Tibial nerve (tissue), 4 donors: ENCODE measurements at regions not wholly inside any gene's neighbourhood (a gene's known extent, or its start where the extent isn't known, plus 50 kb on each side); places are given as distances from the start of the nearest gene placed in this dataset.

Experiments
- DNase-seq, 2 donors: peaks; one replicate each; pipeline ENCODE4 v3.0.0-alpha.2; 2019; ENCODE audit warnings: low spot score in 2 of 2
- H3K27ac ChIP-seq, 4 donors: fragments of 200-600 bp; sonication (generic) in 3 of 4; one replicate each; pipeline ENCODE4 v1.5.1; 2017 to 2019; ENCODE audit warnings: mild to moderate bottlenecking in 1 of 4
- H3K27me3 ChIP-seq, 2 donors: fragments of 200-600 bp; sonication (generic) in 1 of 2; one replicate each; pipeline versions ENCODE4 v1.5.1 to v1.6.0; 2017 to 2019
- H3K36me3 ChIP-seq, 3 donors: fragments of 200-600 bp; sonication (generic); one replicate each; pipeline ENCODE4 v1.5.1; 2018 to 2019
- H3K4me1 ChIP-seq, 4 donors: fragments of 200-600 bp; sonication (generic) in 3 of 4; one replicate each; pipeline ENCODE4 v1.5.1; 2017 to 2019
- H3K4me3 ChIP-seq, 4 donors: fragments of 200-600 bp; sonication (generic) in 3 of 4; one replicate each; pipeline ENCODE4 v1.5.1; 2017 to 2019; ENCODE audit warnings: mild to moderate bottlenecking in 1 of 4, moderate library complexity in 1 of 4
- H3K9me3 ChIP-seq, 4 donors: fragments of 200-600 bp; sonication (generic) in 3 of 4; one replicate each; pipeline ENCODE4 v1.5.1; 2017 to 2019
- CTCF ChIP-seq, 5 experiments: fragments of 200-600 bp in 3 of 5; fragments of 450-650 bp in 2 of 5; sonication (generic) in 3 of 5; IDR thresholded peaks; one replicate each; pipeline ENCODE4 v1.5.1; 2016 to 2019; ENCODE audit warnings: antibody characterized with exemption in 5 of 5, mild to moderate bottlenecking in 3 of 5, moderate library complexity in 2 of 5
- EP300 ChIP-seq, 2 donors: sonication (generic); formaldehyde crosslinking; IDR thresholded peaks; one replicate each; pipeline ENCODE4 v1.6.1; 2017; ENCODE audit warnings: antibody characterized with exemption in 2 of 2, mild to moderate bottlenecking in 1 of 2
- POLR2A ChIP-seq, 2 donors: fragments of 450-650 bp; IDR thresholded peaks; one replicate each; pipeline ENCODE4 v1.6.1; 2017; ENCODE audit warnings: antibody characterized with exemption in 2 of 2, mild to moderate bottlenecking in 2 of 2, moderate library complexity in 2 of 2
- WGBS, 2 donors: methylation state at CpG; one replicate each; pipeline ENCODE4 v1.1.5; 2018; 5-methylcytosine and 5-hydroxymethylcytosine counted together

- H3K4me1 ChIP-seq, result no peaks in the 10 kb centered on the region
- H3K4me3 ChIP-seq, result no peak overlapping the region
- WGBS, 2 donors, result 92% methylated on average over 1 of the region's 1 CpG
- H3K27me3 ChIP-seq, result no peaks in the 10 kb centered on the region
- H3K27ac ChIP-seq, result no peak overlapping the region
- peaks cover 0 to 3% (median 0%) of the 10 kb centered on the region in 4 donors for H3K9me3 ChIP-seq
- no peak for TF ChIP-seq CTCF (IDR thresholded peaks at IDR 0.05)
- no peak for TF ChIP-seq POLR2A (IDR thresholded peaks at IDR 0.05)
- no peak for TF ChIP-seq EP300 (IDR thresholded peaks at IDR 0.05)
- no peak for DNase-seq
- H3K36me3 ChIP-seq, result no peaks in the 10 kb centered on the region
Observed at GRCh38 chr11:109317726-109318125, 104.3 kb upstream of the C11orf87 start.

GRCh38 chr11:109320595-109320994 is 101.4 kb upstream of the C11orf87 start:
- DNase-seq, result no peak
- no peaks in the 10 kb centered on the region for H3K9me3 ChIP-seq
- WGBS, 2 donors, result 54 to 92% methylated on average over 1 of the region's 1 CpG
- no peak overlapping the region for H3K4me3 ChIP-seq
- TF ChIP-seq EP300 (IDR thresholded peaks at IDR 0.05), result no peak
- H3K4me1 ChIP-seq, result no peaks in the 10 kb centered on the region
- H3K27me3 ChIP-seq, result no peaks in the 10 kb centered on the region
- no peak overlapping the region for H3K27ac ChIP-seq
- no peaks in the 10 kb centered on the region for H3K36me3 ChIP-seq

- H3K27me3 ChIP-seq, result no peaks in the 10 kb centered on the region
- no peak for DNase-seq
- TF ChIP-seq CTCF (IDR thresholded peaks at IDR 0.05), result no peak
- no peak for TF ChIP-seq POLR2A (IDR thresholded peaks at IDR 0.05)
- TF ChIP-seq EP300 (IDR thresholded peaks at IDR 0.05), result no peak
- WGBS, 2 donors, result 72 to 75% methylated on average over 1 of the region's 1 CpG
- H3K9me3 ChIP-seq, result peaks cover 0 to 4% (median 0%) of the 10 kb centered on the region in 4 donors
- no peak overlapping the region for H3K27ac ChIP-seq
- H3K4me1 ChIP-seq, result no peaks in the 10 kb centered on the region
- H3K36me3 ChIP-seq, result no peaks in the 10 kb centered on the region
- no peak overlapping the region for H3K4me3 ChIP-seq
Observed at GRCh38 chr11:109326781-109327180, 95.2 kb upstream of the C11orf87 start.

DNA sequence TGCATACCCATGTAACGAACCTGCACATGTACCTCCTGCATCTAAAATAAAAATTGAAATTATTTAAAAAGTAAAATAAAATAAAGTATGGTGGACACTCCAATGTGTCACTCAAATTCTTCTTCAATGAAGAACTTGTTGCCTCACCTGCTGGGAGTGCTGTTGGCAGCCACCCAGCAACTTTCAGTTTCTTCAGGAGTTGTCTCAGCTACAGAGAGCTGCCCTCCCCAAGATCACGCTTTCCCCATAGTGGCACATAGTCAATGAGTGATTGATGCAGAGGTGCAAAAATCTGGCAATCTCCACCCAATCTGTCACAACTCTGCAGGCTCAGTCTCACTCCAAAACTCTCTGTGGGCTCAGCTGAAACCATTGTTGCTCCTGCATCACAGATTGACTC is 92.3 kb upstream of the C11orf87 start:
- Histone ChIP-seq H3K4me3 (no peak overlapping the region), H3K9me3 (peaks cover 0 to 4% (median 0%) of the 10 kb centered on the region in 4 donors), H3K4me1 (no peaks in the 10 kb centered on the region), H3K27me3 (no peaks in the 10 kb centered on the region), H3K27ac (no peak overlapping the region), H3K36me3 (no peaks in the 10 kb centered on the region)
- no peak for TF ChIP-seq CTCF (IDR thresholded peaks at IDR 0.05)
- TF ChIP-seq POLR2A (IDR thresholded peaks at IDR 0.05), result no peak
- TF ChIP-seq EP300 (IDR thresholded peaks at IDR 0.05), result no peak
- whole genome bisulfite sequencing, 2 donors, result 88 to 91% methylated on average over 2 of the region's 2 CpGs
- DNase-seq, result no peak

- WGBS, 2 donors, result 92 to 100% methylated on average over 1 of the region's 1 CpG
- no peaks in the 10 kb centered on the region for H3K4me1 ChIP-seq
- H3K4me3 ChIP-seq, result no peak overlapping the region
- no peak for DNase-seq
- no peaks in the 10 kb centered on the region for H3K36me3 ChIP-seq
- no peaks in the 10 kb centered on the region for H3K27me3 ChIP-seq
- peaks cover 0 to 4% (median 0%) of the 10 kb centered on the region in 4 donors for H3K9me3 ChIP-seq
- H3K27ac ChIP-seq, result no peak overlapping the region
- TF ChIP-seq POLR2A (IDR thresholded peaks at IDR 0.05), result no peak
- no peak for TF ChIP-seq EP300 (IDR thresholded peaks at IDR 0.05)
- TF ChIP-seq CTCF (IDR thresholded peaks at IDR 0.05), result no peak
Observed at GRCh38 chr11:109338131-109338530, 83.9 kb upstream of the C11orf87 start.

- H3K9me3 ChIP-seq, result peaks cover 0 to 4% (median 0%) of the 10 kb centered on the region in 4 donors
- TF ChIP-seq EP300 (IDR thresholded peaks at IDR 0.05) (no peak), CTCF (IDR thresholded peaks at IDR 0.05) (no peak), POLR2A (IDR thresholded peaks at IDR 0.05) (no peak)
- WGBS, 2 donors, result 72 to 73% methylated on average over 2 of the region's 2 CpGs
Observed at GRCh38 chr11:109342261-109342660, 79.7 kb upstream of the C11orf87 start.

More at GRCh38 chr11:109342261-109342660, 79.7 kb upstream of the C11orf87 start:
- no peak overlapping the region for H3K4me3 ChIP-seq
- H3K27ac ChIP-seq, result no peak overlapping the region
- H3K36me3 ChIP-seq, result no peaks in the 10 kb centered on the region
- H3K4me1 ChIP-seq, result no peaks in the 10 kb centered on the region
- no peaks in the 10 kb centered on the region for H3K27me3 ChIP-seq
- no peak for DNase-seq
